ENCODE measurements at regions not wholly inside any gene's neighbourhood (a gene's known extent, or its start where the extent isn't known, plus 50 kb on each side); places are given as distances from the start of the nearest gene placed in this dataset.
A peak's percentile ranks its signal among the peaks of the same experiment; 100 is the strongest.

GRCh38 chr5:56763711-56764466 lies 51.5 kb upstream of the MAP3K1 start (continued):
- no peak for TF ChIP-seq ZNF407 (IDR thresholded peaks at IDR 0.05; ENCODE audit: low read depth)
- no peak for TF ChIP-seq PCBP1 (IDR thresholded peaks at IDR 0.05; ENCODE audit: low read depth, low read length, poor library complexity, severe bottlenecking)
- TF ChIP-seq GTF2A2 (tag; IDR thresholded peaks at IDR 0.05) = no peak
- TF ChIP-seq POLR2H (tag; IDR thresholded peaks at IDR 0.05; ENCODE audit: low read depth) = no peak
- no peak for TF ChIP-seq ZFX (CRISPR knock-in tag; IDR thresholded peaks at IDR 0.05)
- TF ChIP-seq THRAP3 (IDR thresholded peaks at IDR 0.05; ENCODE audit: borderline replicate concordance) = no peak
- TF ChIP-seq DDX20 (tag; IDR thresholded peaks at IDR 0.05; ENCODE audit: low read depth) = no peak
- TF ChIP-seq SMAD4 (CRISPR knock-in tag; conservative IDR thresholded peaks at IDR 0.05) = peak; percentile 65
- no peak for TF ChIP-seq E2F5 (CRISPR knock-in tag; IDR thresholded peaks at IDR 0.05)
- no peak for TF ChIP-seq TCFL5 (CRISPR knock-in tag; conservative IDR thresholded peaks at IDR 0.05)
- TF ChIP-seq CREM (IDR thresholded peaks at IDR 0.05; ENCODE audit: low read depth) = peak; percentile 61; the same call in 1 of the 2 replicates
- no peak for TF ChIP-seq PRMT5 (CRISPR knock-in tag; IDR thresholded peaks at IDR 0.05)
- no peak for TF ChIP-seq TFE3 (CRISPR knock-in tag; IDR thresholded peaks at IDR 0.05)
- TF ChIP-seq ESRRA (IDR thresholded peaks at IDR 0.05; ENCODE audit: borderline replicate concordance, low read depth) = peak; percentile 47; the same call in 1 of the 2 replicates
- peak; percentile 52; the same call in 1 of the 2 replicates for TF ChIP-seq PHB2 (IDR thresholded peaks at IDR 0.05; ENCODE audit: low read depth)
- peak; percentile 97 for TF ChIP-seq TEAD4 (IDR thresholded peaks at IDR 0.05; ENCODE audit: low read length)
- TF ChIP-seq TEAD4 (CRISPR knock-in tag; IDR thresholded peaks at IDR 0.05; ENCODE audit: borderline replicate concordance) = no peak

Measured in K562 (cell line).